DND-41 (cell line): ENCODE measurements at regions not wholly inside any gene's neighbourhood (a gene's known extent, or its start where the extent isn't known, plus 50 kb on each side); places are given as distances from the start of the nearest gene placed in this dataset.

Experiments used
- CTCF ChIP-seq: IDR thresholded peaks from 2 replicates; pipeline ENCODE4 v1.5.1; 2012; ENCODE audit warnings: borderline replicate concordance, low read length, moderate library complexity, mild to moderate bottlenecking; ENCODE audit not compliant: poor library complexity, severe bottlenecking; ENCODE audit errors: extremely low read depth
- EZH2 ChIP-seq: IDR thresholded peaks from 3 replicates; pipeline ENCODE4 v1.6.1; 2012; ENCODE audit warnings: borderline replicate concordance, low read depth, mild to moderate bottlenecking, moderate library complexity, low read length, inconsistent platforms; ENCODE audit not compliant: severe bottlenecking

GRCh38 chr18:10041180-10041579, 127.4 kb downstream of the VAPA start:
- TF ChIP-seq CTCF: no peak
- TF ChIP-seq EZH2: no peak
